Urinary bladder (tissue), 3 donors: ENCODE measurements at regions not wholly inside any gene's neighbourhood (a gene's known extent, or its start where the extent isn't known, plus 50 kb on each side); places are given as distances from the start of the nearest gene placed in this dataset.

Experiments
- DNase-seq: peaks from one replicate; pipeline ENCODE4 v3.0.0-alpha.2; 2015; ENCODE audit errors: extremely low spot score
- H3K27ac ChIP-seq: one replicate; pipeline ENCODE4 v1.5.1; 2013; ENCODE audit warnings: low read depth, mild to moderate bottlenecking, moderate library complexity
- H3K36me3 ChIP-seq: one replicate; pipeline ENCODE4 v1.6.1; 2013; ENCODE audit warnings: mild to moderate bottlenecking, moderate library complexity; ENCODE audit not compliant: insufficient read depth
- H3K4me1 ChIP-seq: one replicate; pipeline ENCODE4 v1.6.1; 2013; ENCODE audit warnings: mild to moderate bottlenecking, moderate library complexity; ENCODE audit not compliant: insufficient read depth
- H3K4me3 ChIP-seq: one replicate; pipeline ENCODE4 v1.5.1; 2013; ENCODE audit warnings: low read depth, low read length
- WGBS: extraction: QIAGEN DNeasy Blood & Tissue Kit; methylation state at CpG from one replicate; pipeline ENCODE4 v1.1.7; 2013; 5-methylcytosine and 5-hydroxymethylcytosine counted together
- donor health status: healthy with polysubstance abuse.
- donor health status: healthy.

DNA sequence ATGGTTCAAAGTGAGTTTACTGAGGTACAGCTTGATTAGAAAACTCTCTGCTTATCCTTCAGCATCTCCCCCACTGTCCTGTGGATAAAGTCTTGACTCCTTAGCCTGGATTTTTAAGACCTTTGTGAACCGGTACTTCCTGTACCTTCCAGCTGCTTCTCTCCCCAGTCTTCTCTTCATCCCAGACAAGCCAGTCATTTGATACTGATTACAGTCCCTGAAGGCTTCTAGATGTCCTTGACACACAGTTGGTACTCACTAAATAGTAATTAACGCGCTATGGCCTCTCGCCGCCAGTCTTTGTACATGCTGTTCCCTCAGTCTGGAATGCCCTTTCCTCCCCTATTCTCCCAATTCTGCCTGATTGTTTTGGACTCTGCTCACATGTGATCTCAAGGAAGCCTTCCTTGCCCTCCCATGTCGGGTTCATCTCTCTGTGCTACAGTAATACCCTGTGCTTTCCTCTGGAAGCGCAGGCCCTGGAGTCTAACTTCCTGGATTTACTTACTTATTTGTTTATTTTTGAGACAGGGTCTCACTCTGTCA, 50.6 kb upstream of the PTGR2 start:
- no peaks in the 10 kb centered on the region for H3K4me1 ChIP-seq
- no peak for DNase-seq
- H3K27ac ChIP-seq, result no peak overlapping the region
- WGBS, result 94% methylated on average over 7 of the region's 7 CpGs
- H3K36me3 ChIP-seq, result no peaks in the 10 kb centered on the region
- no peak overlapping the region for H3K4me3 ChIP-seq

DNA sequence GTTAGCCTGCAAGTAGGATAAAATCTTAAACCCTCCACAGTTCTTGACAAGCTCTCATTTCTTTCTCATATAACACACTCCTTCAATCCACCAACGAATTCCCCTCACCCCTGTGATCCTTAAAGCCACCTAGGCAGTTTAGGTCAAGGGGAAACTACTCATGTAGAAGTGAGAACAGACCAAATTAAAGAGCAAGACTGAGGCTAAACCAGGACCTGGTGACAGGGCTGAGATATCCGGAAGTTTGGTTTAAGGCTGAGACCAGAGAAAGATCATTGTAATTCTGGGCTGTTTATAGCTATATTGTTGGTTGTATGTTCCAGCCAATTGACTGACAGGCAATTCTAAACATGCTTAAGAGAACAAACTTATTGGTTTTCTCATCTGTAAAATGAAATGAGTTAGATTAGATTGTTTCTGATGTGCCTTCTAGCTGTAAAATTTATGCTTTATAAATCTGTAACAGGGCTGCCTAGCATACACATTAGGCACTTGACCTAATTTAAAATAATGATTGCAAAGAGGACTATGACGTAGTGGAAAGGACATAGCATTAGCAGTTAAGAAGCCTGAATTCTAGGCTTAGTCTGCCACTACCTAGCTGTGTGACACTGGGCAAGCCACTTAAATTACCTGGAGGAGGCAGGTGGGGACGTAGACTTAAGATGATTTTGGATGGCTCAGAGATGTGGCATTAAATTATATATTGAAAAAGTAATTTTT, 53.9 kb upstream of the PTGR2 start:
- no peak for DNase-seq
- no peak overlapping the region for H3K27ac ChIP-seq
- 85% methylated on average over 4 of the region's 4 CpGs for WGBS

DNA sequence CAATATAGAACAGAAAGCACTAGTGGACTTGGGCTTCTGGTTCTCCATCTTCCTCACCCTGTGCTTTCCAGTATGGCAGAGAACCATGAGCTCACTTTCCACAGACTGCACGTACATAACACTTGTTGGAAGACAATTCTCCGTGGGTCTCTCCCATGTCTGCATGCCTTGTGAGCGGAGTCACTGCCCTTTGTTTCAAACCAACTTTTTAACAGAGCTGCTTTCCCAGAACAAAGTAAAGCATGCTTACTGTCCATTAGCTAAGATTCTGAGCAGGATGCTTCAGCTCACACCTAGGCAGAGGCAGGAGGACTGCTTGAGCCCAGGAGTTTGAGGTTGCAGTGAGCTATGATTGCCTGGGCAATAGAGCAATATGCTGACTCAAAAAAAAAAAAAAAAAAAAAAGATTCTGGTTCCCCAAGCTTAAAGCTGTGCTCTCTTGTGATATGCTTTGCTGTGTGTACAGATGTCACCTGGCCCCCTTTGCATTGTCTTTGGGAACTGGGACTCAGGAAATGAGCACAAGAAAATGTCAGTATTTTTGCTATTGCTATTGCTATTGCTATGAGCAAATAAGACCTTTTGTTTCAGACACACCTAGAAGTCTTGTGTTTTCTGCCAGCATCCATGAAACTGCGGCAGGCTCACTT, 54.6 kb upstream of the PTGR2 start:
- H3K36me3 ChIP-seq, result no peaks in the 10 kb centered on the region
- no peak for DNase-seq
- H3K4me3 ChIP-seq, result no peak overlapping the region
- H3K4me1 ChIP-seq, result no peaks in the 10 kb centered on the region
- WGBS, result 90% methylated on average over 4 of the region's 4 CpGs
- H3K27ac ChIP-seq, result no peak overlapping the region

More for the DNA sequence above, 53.9 kb upstream of the PTGR2 start:
- no peaks in the 10 kb centered on the region for H3K4me1 ChIP-seq
- no peak overlapping the region for H3K4me3 ChIP-seq
- no peaks in the 10 kb centered on the region for H3K36me3 ChIP-seq

DNA sequence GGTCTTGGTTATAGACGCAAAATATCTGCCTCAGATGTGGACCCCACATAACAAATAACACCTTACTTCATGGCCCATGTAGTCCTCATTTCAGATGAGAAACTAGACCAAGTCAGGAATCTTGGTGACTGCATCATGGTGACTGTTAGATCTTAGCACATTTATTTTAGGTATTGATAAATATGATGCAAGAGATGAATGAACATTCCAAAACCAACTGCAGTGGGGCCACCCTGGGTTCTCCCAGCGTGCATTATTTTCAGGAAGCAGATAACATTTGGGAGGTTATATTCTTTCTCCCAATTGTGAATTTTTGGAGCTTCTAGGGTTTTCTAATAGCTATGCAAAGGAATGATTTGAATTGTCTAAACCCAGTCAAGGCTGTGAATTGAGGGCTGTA, 55.2 kb upstream of the PTGR2 start:
- no peak for DNase-seq
- no peaks in the 10 kb centered on the region for H3K36me3 ChIP-seq
- H3K27ac ChIP-seq, result no peak overlapping the region
- 94% methylated on average over 2 of the region's 2 CpGs for WGBS
- no peaks in the 10 kb centered on the region for H3K4me1 ChIP-seq
- H3K4me3 ChIP-seq, result no peak overlapping the region

DNA sequence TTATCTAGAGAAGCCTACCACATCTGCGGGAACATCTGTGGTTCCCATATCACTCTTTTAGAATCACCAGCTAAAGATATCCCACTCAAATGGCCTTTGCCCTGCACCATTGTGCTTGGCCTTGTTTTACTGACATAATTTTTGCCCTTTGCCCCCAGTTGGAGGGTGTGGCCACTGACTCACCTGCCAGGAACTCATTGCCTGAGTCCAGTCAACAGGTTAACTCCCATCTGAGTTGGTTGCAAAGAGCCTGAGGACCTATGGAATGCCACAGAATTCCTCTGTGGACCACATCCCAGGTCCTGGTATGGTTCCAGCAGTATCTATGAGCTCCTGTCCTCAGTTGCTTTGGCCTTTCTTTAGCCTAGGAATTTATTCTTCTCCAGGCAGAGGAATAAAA, 55.7 kb upstream of the PTGR2 start:
- no peaks in the 10 kb centered on the region for H3K4me1 ChIP-seq
- no peak for DNase-seq
- no peak overlapping the region for H3K4me3 ChIP-seq
- H3K27ac ChIP-seq, result no peak overlapping the region
- H3K36me3 ChIP-seq, result no peaks in the 10 kb centered on the region
- 100% methylated on average over 1 of the region's 1 CpG for WGBS

DNA sequence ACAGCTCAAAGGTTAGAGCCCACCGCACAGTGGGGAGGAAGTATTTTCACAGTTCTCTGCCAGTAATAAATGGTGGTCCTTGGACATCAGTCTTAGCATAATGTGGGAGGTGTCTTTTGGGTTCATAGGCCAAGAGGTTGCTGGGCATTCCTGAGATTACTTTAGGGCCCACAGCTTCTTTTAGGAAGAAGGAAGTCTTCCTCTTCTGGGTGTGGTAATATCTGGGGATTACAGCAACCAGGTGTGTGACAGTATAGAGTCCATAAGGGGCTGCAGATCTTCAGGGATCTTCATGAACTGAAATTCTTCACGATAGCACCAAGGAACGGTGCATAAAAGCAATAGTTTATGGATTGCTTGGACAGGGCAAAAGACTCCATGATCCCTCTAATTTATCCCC, 56.2 kb upstream of the PTGR2 start:
- H3K27ac ChIP-seq, result no peak overlapping the region
- H3K36me3 ChIP-seq, result no peaks in the 10 kb centered on the region
- H3K4me3 ChIP-seq, result no peak overlapping the region
- 93% methylated on average over 3 of the region's 3 CpGs for WGBS
- DNase-seq, result no peak
- H3K4me1 ChIP-seq, result no peaks in the 10 kb centered on the region

DNA sequence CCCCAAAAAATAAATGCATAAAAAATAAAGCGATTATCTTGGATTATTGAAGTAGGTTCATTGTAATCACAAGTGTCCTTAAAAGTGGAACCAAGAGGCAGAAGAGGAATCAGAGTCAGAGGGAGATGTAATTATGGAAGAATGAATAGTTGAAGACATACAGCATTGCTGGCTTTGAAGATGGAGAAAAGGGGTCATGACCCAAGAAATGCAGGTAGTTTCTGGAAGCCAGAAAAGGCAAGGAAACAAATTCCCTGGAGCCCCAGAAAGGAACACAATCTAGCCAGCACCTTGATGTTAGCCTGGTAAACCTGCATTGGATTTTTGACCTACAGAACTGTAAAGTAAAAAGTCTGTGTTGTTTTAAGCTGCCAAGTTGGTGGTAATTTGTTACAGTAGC, 57.5 kb upstream of the PTGR2 start:
- Histone ChIP-seq H3K36me3 (no peaks in the 10 kb centered on the region), H3K27ac (peak overlapping the region; percentile 55), H3K4me1 (peaks cover 2% of the 10 kb centered on the region), H3K4me3 (no peak overlapping the region)
- 80% methylated on average over 1 of the region's 1 CpG for WGBS
- no peak for DNase-seq

DNA sequence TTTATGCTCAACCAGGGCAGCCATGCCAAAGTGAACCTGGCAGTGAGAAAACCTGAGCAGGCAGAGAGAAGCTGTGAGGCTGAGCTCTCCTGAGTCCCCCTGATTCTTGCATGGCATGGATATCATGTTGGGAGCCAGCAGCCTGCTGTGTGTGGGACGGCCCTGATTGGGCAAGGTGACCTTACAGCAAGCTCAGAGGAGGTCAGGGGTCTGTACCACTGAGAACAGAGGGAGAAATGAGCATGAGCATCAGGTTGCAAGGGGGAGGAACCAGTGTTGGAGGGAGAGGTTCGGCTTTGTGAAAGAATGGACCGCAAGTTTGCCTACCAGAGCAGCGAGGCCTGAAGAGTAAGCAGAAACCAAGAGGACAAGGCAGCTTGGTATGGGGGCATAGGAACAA, 59.1 kb upstream of the PTGR2 start:
- DNase-seq, result no peak
- Histone ChIP-seq H3K4me3 (no peak overlapping the region), H3K36me3 (no peaks in the 10 kb centered on the region), H3K4me1 (peaks cover 2% of the 10 kb centered on the region), H3K27ac (no peak overlapping the region)
- 93% methylated on average over 4 of the region's 4 CpGs for WGBS

DNA sequence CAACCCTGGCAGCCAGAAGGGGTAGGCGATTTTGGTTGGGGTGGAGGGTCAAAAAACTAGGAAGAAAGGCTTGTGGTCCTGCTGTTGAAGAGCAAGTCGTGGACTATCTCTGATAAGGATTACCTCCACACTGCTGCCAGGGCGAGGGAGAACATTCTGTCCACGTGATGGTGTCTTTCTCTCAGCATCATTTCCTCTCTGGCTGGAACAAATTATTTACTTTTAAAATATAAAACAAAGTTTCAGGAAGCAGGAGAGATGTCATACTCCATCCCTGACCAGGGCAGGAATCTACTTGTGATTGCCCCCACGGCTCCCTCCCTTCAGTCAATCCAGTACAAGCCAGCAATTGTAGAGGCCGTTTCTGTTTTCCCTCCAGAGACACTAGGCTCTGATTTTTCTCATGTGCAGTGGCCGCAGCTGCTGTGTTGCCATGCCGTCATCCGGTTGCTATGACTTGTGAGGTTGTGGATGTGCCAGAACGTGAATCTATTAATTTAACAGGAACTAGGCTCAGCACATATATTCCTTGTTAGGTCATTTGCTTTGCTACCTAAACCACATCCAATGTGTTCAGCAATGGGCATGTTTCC, 61.5 kb upstream of the PTGR2 start:
- H3K36me3 ChIP-seq, result no peaks in the 10 kb centered on the region
- H3K4me3 ChIP-seq, result no peak overlapping the region
- no peak for DNase-seq
- H3K4me1 ChIP-seq, result peaks cover 2% of the 10 kb centered on the region
- peak overlapping the region; percentile 92 for H3K27ac ChIP-seq
- 16% methylated on average over 10 of the region's 10 CpGs for WGBS

DNA sequence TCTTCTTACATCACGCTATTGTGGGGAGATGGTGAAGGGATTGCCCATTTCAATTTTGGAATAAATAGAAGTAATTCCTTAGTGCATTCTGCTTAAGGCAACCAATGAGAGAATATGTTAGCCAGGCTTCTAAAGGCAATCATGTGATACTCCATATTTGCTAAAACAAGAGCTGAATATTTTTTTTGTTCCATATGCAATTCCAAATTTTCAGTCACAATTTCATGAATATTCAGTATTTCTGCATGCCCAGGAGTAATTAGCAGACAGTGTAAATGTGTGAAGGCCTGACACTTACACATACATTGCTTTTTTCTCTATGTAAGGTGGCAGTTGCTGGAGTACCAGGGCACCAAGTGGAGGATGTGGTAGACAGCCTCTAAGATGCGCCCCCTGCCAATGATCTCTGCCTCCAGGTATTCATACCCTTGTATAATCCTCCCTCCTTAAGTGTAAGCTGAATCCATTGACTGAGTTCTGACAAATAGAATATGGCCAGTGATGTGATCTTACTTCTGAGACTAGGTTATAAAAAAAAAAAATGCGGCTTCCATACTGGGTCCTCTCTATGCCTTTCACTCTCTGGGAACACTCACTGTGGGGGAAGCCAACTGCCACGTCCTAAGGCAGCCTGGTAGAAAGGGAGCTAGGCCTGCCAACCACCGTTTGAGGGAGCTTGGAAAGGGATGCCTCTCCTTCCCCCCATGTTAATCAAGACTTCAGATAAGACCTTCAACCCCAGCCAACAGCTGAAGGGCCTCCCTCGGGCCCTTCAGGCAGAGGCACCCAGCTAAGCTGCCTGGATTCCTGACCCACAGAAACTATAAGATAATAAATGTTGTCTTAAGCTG, 62.7 kb upstream of the PTGR2 start:
- H3K4me1 ChIP-seq, result peaks cover 5% of the 10 kb centered on the region
- DNase-seq, result no peak

DNA sequence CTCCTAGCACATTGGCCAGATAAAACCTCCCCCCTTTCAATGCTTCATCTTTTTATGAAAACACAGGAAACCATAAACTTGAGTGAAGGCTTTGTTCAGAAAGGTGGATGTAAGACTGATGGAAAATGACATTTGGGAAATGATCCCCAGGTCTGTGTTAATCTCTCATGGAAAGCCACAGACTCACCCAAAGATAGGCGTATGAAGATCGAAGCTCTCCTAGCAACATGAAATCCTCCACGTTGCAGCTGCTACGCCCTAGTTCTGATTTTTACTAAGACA, 63.4 kb upstream of the PTGR2 start:
- Histone ChIP-seq H3K4me3 (no peak overlapping the region), H3K27ac (peak overlapping the region; percentile 100), H3K36me3 (no peaks in the 10 kb centered on the region), H3K4me1 (peaks cover 5% of the 10 kb centered on the region)
- 37% methylated on average over 4 of the region's 4 CpGs for WGBS
- no peak for DNase-seq

More for the DNA sequence above, 62.7 kb upstream of the PTGR2 start:
- Histone ChIP-seq H3K27ac (peak overlapping the region; percentile 92), H3K36me3 (no peaks in the 10 kb centered on the region), H3K4me3 (no peak overlapping the region)
- WGBS, result 62% methylated on average over 6 of the region's 6 CpGs

DNA sequence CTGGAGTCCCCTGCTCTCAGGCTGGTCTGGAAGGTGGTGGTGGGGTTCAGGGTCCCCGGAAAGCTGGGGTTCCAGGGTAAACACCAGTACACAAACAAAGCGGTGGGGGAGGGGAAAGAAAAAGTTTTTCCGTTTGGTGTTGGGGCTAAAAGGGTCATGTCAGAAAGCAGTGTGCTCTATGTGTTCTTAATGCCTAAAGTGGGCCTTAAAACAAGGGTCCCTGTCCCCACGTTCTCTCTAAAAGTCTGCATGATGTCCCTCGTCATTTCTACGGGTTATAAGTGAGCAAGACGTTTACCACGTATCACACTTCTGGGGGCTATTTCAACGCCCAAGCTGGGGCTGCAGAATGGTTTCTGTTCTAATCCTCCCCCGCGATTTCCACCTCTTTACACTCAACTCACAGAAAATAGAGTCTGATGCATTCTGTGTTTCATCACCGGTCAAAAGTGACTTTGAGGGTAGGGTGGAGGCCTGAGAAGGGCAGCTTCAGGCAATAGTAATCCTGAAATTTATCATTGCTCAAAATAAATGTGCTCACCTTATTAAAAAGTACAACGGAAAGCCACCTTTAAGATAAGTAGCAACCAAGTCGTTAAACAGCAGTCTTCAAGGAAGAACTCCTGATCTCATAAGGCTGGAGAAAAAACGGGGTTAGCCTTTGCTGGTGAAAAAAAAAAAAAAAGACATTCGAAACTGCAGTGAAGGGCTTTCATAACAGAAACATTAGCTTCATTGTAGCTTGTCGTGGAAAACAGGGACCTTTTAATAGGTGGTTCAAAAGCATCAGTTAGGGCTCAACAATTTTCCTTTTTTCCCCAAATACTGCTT, 63.9 kb upstream of the PTGR2 start:
- Histone ChIP-seq H3K36me3 (no peaks in the 10 kb centered on the region), H3K27ac (peak overlapping the region; percentile 100), H3K4me3 (peak overlapping the region; percentile 90), H3K4me1 (peaks cover 5% of the 10 kb centered on the region)
- WGBS, result under 1% methylated on average over 17 of the region's 17 CpGs
- DNase-seq, result no peak
